Hematopoietic multipotent progenitor cell (in vitro differentiated cells): ENCODE measurements at regions not wholly inside any gene's neighbourhood (a gene's known extent, or its start where the extent isn't known, plus 50 kb on each side); places are given as distances from the start of the nearest gene placed in this dataset.
"Not testable (repeated sequence)": the region's sequence is repeated elsewhere in the genome, so short reads cannot be mapped to it uniquely, and the experiment has no call there.

ENCODE experiments used
- DNase-seq, 3 donors: peaks; one replicate each; pipeline ENCODE4 v3.0.0-alpha.2; 2011 to 2015; ENCODE audit warnings: low read depth in 2 of 3, low spot score in 2 of 3

DNA sequence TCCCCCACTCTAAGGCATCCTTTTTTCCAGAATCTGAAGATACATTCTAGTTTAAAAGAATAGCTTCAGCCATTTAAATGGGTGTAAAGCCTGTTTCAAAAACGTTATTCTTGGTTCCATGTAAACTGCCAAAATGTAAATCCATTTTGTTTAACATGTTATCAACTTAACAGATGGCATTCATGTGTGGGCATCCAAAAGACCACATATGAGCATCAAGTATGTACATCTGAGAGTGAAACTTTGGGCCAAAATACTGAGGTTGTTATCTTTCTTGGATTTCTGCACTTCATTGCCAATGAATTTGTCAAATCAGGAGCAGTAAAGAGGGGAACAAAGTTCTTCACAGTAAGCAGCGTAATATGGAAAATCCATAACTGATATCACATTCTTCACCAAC, 395.4 kb downstream of the ZNF804A start:
- no peak for DNase-seq

DNA sequence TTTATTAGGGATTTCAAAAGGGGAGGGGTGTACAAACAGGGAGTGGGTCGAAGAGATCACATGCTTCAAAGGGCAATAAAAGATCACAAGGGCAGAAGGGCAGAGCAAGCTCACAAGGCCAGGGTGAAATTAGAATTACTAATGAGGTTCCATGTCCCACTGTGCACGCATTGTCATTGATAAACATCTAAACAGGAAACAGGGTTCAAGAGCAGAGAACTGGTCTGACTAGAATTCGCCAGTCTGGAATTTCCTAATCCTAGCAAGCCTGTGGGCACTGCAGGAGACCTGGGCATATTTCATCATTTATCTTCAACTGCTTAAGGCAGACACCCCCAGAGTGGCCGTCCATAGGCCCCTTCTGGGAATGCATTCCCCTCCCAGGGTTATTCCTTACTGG, 408.2 kb downstream of the ZNF804A start:
- DNase-seq, result no peak

GRCh38 chr2:185012643-185013042, 414.3 kb downstream of the ZNF804A start:
- peak in 1 of 3 donors; percentile 9 for DNase-seq

DNA sequence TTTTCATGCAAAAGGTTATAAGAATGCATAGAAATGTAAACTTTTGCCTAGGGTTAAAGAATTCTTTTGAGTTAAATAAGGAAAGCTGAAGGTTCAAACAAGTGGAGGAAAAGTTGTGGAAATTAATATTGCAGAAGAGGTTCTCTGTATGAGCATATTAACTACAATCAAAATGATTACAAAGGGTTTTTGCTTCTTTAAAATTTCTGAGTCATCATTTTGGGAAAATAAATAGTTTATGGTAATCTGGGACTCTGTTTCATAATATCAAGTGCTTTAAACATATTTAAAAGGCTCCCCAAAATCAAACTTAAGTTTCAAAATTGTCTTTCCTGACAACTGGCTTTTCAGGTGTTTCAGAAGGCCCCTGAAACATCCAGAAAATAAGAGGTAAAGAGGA, 415.7 kb downstream of the ZNF804A start:
- DNase-seq, result no peak

- not testable (repeated sequence) for DNase-seq
Measured at GRCh38 chr2:185025891-185026290, 427.6 kb downstream of the ZNF804A start.

DNA sequence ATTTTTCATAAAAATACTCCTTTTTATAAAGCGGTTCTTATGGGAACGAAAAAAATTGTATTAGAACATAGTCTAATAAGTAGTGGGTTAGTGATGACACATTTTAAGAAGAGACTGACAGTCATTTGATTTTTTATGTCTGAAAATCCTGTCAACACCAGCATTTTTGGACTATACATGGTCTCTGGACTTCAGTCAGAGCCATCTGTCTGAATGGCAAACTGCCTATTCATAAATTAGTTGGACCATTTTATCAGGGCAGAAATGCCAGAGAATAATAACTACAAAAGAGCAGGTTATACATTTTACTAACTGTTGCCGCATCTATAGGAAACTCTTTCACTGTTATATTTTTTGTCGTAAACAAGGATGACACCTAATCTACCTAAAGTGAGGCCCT, 437.6 kb downstream of the ZNF804A start:
- no peak for DNase-seq

DNA sequence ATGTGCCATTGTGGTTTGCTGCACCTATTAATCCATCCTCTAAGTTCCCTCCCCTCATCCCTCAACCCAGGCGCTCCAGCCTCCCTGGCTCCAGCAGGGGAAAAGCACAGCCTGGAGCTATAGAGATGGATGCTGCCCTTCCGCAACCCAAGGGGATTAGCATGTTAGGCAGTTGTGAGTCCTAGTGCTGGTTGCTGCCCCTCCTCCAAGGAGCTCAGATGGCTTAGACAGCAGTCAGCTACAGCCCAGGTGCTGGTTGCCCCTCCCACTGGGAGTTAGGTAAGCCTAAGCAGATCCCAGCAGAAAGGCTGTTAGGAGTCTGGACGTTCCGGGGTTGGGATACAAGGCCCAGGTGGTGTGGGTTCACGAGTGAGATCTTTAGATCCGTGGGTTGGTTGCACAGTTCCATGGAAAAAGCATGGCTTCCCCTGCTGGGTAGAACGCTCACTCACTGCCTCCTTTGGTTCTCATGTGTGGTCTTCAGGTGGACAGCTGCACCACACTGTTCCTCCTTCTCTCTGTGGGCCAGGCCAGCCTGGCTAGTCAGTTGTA, 446.1 kb downstream of the ZNF804A start:
- DNase-seq, result no peak

GRCh38 chr2:185050804-185051203, 452.5 kb downstream of the ZNF804A start:
- no peak for DNase-seq

DNA sequence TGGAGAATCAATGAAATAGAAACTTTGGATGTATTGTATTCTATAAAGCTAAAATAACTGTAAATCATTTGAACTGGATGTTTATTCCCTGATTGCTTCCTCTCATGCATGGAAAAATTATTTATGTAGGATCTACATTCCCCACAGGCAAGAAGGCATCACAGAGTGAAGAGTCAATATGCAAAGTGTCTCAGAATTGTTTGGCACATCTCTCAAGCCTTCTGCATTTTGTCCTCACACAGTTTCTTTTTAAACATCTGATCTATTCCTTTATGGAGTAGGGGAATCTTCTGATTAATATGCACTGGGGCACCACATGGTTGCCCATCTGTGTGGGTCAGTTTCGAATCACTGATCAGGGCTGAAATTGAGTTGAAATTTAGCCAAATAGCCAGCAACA, 465.4 kb downstream of the ZNF804A start:
- no peak for DNase-seq

DNA sequence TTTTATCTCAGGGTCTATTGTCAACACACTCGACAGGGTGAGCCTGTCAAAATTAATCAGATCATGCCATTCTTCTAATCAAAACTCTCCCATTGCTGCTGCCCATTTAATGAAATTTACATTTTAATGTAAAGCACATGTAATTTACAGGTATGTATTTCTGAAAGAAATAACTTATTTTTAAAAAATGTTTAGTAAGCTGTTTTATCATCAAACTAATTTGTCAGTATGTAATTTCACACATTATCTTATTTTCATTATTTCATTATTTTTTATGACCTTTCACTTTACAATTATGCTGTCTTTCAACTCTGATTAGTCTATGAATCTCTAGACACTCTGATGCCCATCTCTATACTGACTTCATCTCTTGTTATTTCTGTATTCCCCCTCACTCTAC, 467.8 kb downstream of the ZNF804A start:
- no peak for DNase-seq

DNA sequence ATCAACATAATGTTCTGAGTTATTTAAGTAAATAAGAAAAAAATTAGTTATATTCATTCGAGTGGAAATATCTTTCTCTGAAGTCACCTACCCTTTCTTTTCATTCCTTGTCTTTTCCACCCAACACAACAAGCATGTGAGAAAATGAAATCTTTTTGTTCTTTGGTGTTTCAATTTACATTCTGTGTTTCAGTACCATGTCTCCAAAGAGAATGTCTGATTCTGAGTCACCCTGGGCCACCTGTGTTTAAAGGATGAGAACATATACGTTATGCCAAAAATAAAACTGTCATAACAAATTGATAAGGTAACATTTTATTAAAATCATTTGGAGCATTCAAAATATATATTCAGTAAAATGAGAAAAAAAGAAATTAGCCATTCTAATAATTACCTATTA, 470.8 kb downstream of the ZNF804A start:
- no peak for DNase-seq

DNA sequence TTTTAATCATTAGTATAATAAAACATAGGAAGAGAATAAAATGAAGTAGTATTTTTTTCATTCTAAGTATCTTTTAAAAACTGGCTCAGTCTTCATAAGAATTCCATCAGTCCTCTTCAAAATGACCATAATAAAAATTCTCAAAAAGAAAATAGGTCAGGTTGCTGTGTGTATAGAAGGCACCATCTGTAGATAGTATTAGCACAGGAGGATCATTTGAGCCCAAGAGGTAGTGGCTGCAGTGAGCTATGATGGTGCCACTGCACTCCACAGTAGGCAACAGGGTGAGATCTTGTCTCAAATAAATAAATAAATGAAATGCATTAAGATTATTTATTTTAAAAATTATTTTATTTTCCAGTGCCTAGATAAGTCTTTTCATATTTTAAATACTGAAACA, 475.8 kb downstream of the ZNF804A start:
- no peak for DNase-seq

GRCh38 chr2:185082749-185083148, 484.4 kb downstream of the ZNF804A start:
- no peak for DNase-seq

DNA sequence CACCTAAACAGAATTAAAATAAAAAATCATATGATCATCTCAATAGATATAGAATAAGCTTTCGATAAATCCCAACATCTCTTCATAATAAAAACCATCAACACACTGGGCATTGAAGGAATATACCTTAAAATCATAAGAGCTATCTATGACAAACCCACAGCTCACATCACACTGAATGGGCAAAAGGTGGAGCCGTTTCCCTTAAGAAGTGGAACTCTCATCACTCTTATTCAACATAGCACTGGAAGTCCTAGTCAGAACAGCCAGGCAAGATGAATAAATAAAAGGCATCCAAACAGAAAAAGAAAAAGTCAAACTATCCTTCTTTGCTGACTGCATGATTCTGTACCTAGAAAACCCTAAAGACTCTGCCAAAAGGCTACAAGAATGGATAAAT, 510.3 kb downstream of the ZNF804A start:
- no peak for DNase-seq

- no peak for DNase-seq
Measured at GRCh38 chr2:185127412-185127811, 529.1 kb downstream of the ZNF804A start.

- DNase-seq, result no peak
Measured at GRCh38 chr2:185128346-185128745, 530.0 kb downstream of the ZNF804A start.

- DNase-seq, result no peak
Measured at GRCh38 chr2:185128996-185129395, 530.7 kb downstream of the ZNF804A start.

DNA sequence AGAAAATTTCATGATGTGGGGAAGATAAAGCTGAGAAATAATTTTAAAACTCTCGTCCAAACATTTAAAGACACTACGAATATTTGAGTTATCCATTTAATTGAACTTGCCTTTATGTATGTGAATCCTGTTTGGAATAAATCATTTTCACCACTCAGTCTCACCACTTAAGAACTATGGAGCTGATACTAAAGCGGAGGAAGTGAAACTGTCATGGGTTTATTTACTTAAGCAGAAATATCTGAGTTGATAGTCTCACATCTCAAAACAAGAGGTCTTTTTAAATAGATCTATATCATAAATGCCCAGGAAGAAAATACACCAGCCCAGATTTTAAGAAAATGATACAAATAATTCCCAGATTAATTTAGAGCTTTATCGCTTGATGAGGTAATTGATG, 532.4 kb downstream of the ZNF804A start:
- no peak for DNase-seq

DNA sequence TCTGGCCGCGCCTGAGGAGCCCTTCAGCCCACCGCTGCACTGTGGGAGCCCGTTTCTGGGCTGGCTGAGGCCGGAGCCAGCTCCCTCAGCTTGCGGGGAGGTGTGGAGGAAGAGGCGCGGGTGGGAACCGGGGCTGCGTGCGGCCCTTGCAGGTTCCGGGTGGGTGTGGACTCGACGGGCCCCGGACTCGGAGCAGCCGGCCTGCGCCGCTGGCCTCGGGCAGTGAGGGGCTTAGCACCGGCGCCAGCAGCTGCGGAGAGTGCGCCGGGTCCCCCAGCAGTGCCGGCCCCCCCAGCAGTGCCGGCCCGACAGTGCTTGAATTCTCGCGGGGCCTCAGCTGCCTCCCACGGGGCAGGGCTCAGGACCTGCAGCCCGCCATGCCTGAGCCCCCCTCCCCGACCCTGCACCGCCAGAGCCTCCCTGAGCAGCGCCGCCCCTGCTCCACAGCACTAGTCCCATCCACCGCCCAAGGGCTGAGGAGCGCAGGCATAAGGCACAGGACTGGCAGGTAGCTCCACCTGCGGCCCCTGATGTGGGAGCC, 534.2 kb downstream of the ZNF804A start:
- no peak for DNase-seq

DNA sequence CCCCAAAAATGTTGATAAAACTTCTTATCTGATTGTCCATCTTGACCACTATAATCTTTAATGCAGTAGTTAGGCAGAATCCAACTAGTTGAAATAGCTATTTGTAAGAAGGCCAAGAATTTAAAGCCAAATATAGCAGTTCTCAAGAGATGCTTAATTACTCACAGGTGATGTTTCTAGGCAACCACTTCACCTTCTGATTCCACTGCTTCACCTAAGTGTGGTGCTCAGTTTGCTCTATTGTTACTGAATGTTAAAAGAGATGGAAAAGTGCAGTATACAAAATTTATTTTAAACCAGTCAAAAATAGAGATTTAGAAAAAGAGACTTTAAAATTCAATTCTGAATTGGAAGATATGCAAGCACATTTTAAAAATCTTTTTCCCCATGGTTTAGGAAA, 539.4 kb downstream of the ZNF804A start:
- no peak for DNase-seq

GRCh38 chr2:185142677-185143076, 544.3 kb downstream of the ZNF804A start:
- DNase-seq, result no peak

GRCh38 chr2:185144159-185144919, 546.0 kb downstream of the ZNF804A start:
- no peak for DNase-seq
